A549 (cell line): ENCODE measurements at regions not wholly inside any gene's neighbourhood (a gene's known extent, or its start where the extent isn't known, plus 50 kb on each side); places are given as distances from the start of the nearest gene placed in this dataset.

Experiments
- ATAC-seq, 2 experiments: fragments of 200-7000 bp in 1 of 2; fragments of >200 bp in 1 of 2; cut with Nextera tagmentation in 1 of 2; cut with Tn5 transposase in 1 of 2; 3 replicates each; pipeline versions ENCODE4 v1.8.0 to v1.9.1; 2018 to 2020; ENCODE audit warnings: mild to moderate bottlenecking in 1 of 2, moderate library complexity in 1 of 2
- CTCF ChIA-PET: fragments of 300-600 bp; sonication (Branson Sonifier 250); formaldehyde crosslinking; extraction: SDS; loops from one replicate; lab custom pipeline; 2021; ENCODE audit warnings: antibody characterized with exemption, inconsistent platforms; lab: Yijun Ruan, JAX
- POLR2A ChIA-PET: fragments of 350-600 bp; formaldehyde crosslinking; extraction: SDS; loops from one replicate; lab custom pipeline; 2021; ENCODE audit warnings: antibody characterized with exemption, inconsistent platforms; lab: Yijun Ruan, JAX
- DNase-seq, 2 experiments: peaks; one replicate each; pipeline versions ENCODE4 v3.0.0 to v3.0.0-alpha.2; 2011 to 2016; ENCODE audit warnings: low read depth in 1 of 2, low spot score in 1 of 2
- FAIRE-seq: peaks from 2 replicates; lab custom pipeline; 2011; peaks lifted over from hg19 to GRCh38; lab: Jason Lieb, UNC
- H3K27ac ChIP-seq, 2 experiments: fragments of >200 bp; sonication (Bioruptor Twin); formaldehyde crosslinking; 3 replicates each; pipeline ENCODE4 v1.5.1; 2016 to 2017
- H3K4me1 ChIP-seq: fragments of >200 bp; sonication (Bioruptor Twin); formaldehyde crosslinking; 3 replicates; pipeline ENCODE4 v1.6.1; 2016
- H3K4me2 ChIP-seq: fragments of >200 bp; sonication (Bioruptor Twin); formaldehyde crosslinking; 3 replicates; pipeline ENCODE4 v1.6.1; 2016
- H3K4me3 ChIP-seq: fragments of >200 bp; sonication (Bioruptor Twin); formaldehyde crosslinking; 3 replicates; pipeline ENCODE4 v1.5.1; 2016
- H3K9me3 ChIP-seq: fragments of >200 bp; sonication (Bioruptor Twin); formaldehyde crosslinking; 3 replicates; pipeline ENCODE4 v1.6.1; 2016
- BCL3 ChIP-seq: fragments of >200 bp; sonication (Bioruptor Twin); formaldehyde crosslinking; IDR thresholded peaks from 3 replicates; pipeline ENCODE4 v1.6.1; 2016
- CBX8 ChIP-seq: fragments of 200-600 bp; sonication (generic); IDR thresholded peaks from 2 replicates; pipeline ENCODE4 v1.6.1; 2016
- CEBPB ChIP-seq, 2 experiments: fragments of >200 bp in 1 of 2; sonication (Bioruptor Twin) in 1 of 2; formaldehyde crosslinking in 1 of 2; IDR thresholded peaks; 2 replicates each; pipeline ENCODE4 v1.6.1; 2012 to 2016
- CHD2 ChIP-seq: fragments of 150-350 bp; IDR thresholded peaks from 2 replicates; pipeline ENCODE4 v1.6.1; 2014; ENCODE audit warnings: low read length; ENCODE audit not compliant: partially characterized antibody
- CHD4 ChIP-seq: fragments of 200-600 bp; sonication (generic); IDR thresholded peaks from 2 replicates; pipeline ENCODE4 v1.6.1; 2016; ENCODE audit warnings: antibody characterized with exemption, mild to moderate bottlenecking, borderline replicate concordance
- CTCF ChIP-seq: fragments of >200 bp; sonication (Bioruptor Twin); formaldehyde crosslinking; IDR thresholded peaks from 3 replicates; pipeline ENCODE4 v1.5.1; 2016
- EP300 ChIP-seq, 2 experiments: fragments of >200 bp; sonication (Bioruptor Twin); formaldehyde crosslinking; IDR thresholded peaks; 2 replicates in 1 of 2; 3 replicates in 1 of 2; pipeline ENCODE4 v1.6.1; 2016 to 2017
- FOSL2 ChIP-seq, 2 experiments: fragments of 450-650 bp in 1 of 2; fragments of >200 bp in 1 of 2; sonication (Bioruptor Twin) in 1 of 2; formaldehyde crosslinking; IDR thresholded peaks; 2 replicates each; pipeline versions ENCODE4 v1.5.0 to v1.6.1; 2016 to 2020; ENCODE audit warnings: mild to moderate bottlenecking in 1 of 2, moderate library complexity in 1 of 2
- GATA3 ChIP-seq: IDR thresholded peaks from 2 replicates; pipeline ENCODE4 v1.6.1; 2012; ENCODE audit warnings: borderline replicate concordance
- HES2 ChIP-seq: fragments of >200 bp; sonication (Bioruptor Twin); formaldehyde crosslinking; IDR thresholded peaks from 2 replicates; pipeline ENCODE4 v1.6.1; 2016
- HEYL ChIP-seq: fragments of 250-450 bp; sonication (Bioruptor Pico); IDR thresholded peaks from 2 replicates; pipeline ENCODE4 v1.8.0; 2021; ENCODE audit warnings: mild to moderate bottlenecking, moderate library complexity
- HMGXB4 ChIP-seq: fragments of 250-450 bp; sonication (Bioruptor Pico); IDR thresholded peaks from 2 replicates; pipeline ENCODE4 v1.5.0; 2021; ENCODE audit warnings: mild to moderate bottlenecking, moderate library complexity, borderline replicate concordance
- HOXA7 ChIP-seq: fragments of 250-450 bp; sonication (Bioruptor Pico); IDR thresholded peaks from 2 replicates; pipeline ENCODE4 v1.5.0; 2020; ENCODE audit warnings: mild to moderate bottlenecking, moderate library complexity
- HOXB5 ChIP-seq: fragments of 250-450 bp; sonication (Bioruptor Pico); IDR thresholded peaks from 2 replicates; pipeline ENCODE4 v1.5.0; 2020; ENCODE audit warnings: mild to moderate bottlenecking, moderate library complexity
- JUNB ChIP-seq: fragments of >200 bp; sonication (Bioruptor Twin); formaldehyde crosslinking; IDR thresholded peaks from 2 replicates; pipeline ENCODE4 v1.6.1; 2016
- MAX ChIP-seq: IDR thresholded peaks from 2 replicates; pipeline ENCODE4 v1.6.1; 2012
- MYC ChIP-seq: IDR thresholded peaks from 2 replicates; pipeline ENCODE4 v1.6.1; 2012; ENCODE audit warnings: mild to moderate bottlenecking, inconsistent platforms, low read length, improper control_type of control experiment, borderline replicate concordance
- NFE2L2 ChIP-seq: fragments of 150-350 bp; conservative IDR thresholded peaks from 2 replicates; pipeline ENCODE4 v1.6.1; 2014; ENCODE audit warnings: low read length
- PHF8 ChIP-seq: fragments of 200-600 bp; sonication (generic); IDR thresholded peaks from 2 replicates; pipeline ENCODE4 v1.6.1; 2016; ENCODE audit warnings: low read depth, mild to moderate bottlenecking, antibody characterized with exemption, moderate library complexity, borderline replicate concordance
- POLR2A ChIP-seq: IDR thresholded peaks from 2 replicates; pipeline ENCODE4 v1.6.1; 2012; ENCODE audit warnings: mild to moderate bottlenecking, low read length
- POLR2AphosphoS2 ChIP-seq: conservative IDR thresholded peaks from 2 replicates; pipeline ENCODE4 v1.6.1; 2012; ENCODE audit warnings: low read length, improper control_type of control experiment, inconsistent platforms
- REST ChIP-seq: fragments of 200-600 bp; sonication (generic); IDR thresholded peaks from 2 replicates; pipeline ENCODE4 v1.6.1; 2016; ENCODE audit warnings: antibody characterized with exemption, mild to moderate bottlenecking, moderate library complexity
- RNF2 ChIP-seq: fragments of 200-600 bp; sonication (generic); IDR thresholded peaks from 2 replicates; pipeline ENCODE4 v1.6.1; 2016; ENCODE audit warnings: low read depth, mild to moderate bottlenecking, antibody characterized with exemption, moderate library complexity, borderline replicate concordance
- TP53 ChIP-seq: fragments of 250-450 bp; sonication (Bioruptor Pico); IDR thresholded peaks from 2 replicates; pipeline ENCODE4 v1.5.0; 2021; ENCODE audit warnings: mild to moderate bottlenecking, moderate library complexity
- ZFP36 ChIP-seq: fragments of 450-650 bp; IDR thresholded peaks from 2 replicates; pipeline ENCODE4 v1.6.1; 2014; ENCODE audit warnings: borderline replicate concordance; ENCODE audit not compliant: partially characterized antibody
- WGBS: methylation state at CpG from one replicate; pipeline ENCODE4 v1.1.6; 2017; ENCODE audit errors: missing lambda C conversion rate; 5-methylcytosine and 5-hydroxymethylcytosine counted together

- Histone ChIP-seq H3K4me2 (no peak overlapping the region), H3K27ac (no peak overlapping the region), H3K4me1 (no peaks in the 10 kb centered on the region), H3K4me3 (no peak overlapping the region), H3K9me3 (no peaks in the 10 kb centered on the region)
- WGBS: 67% methylated on average over 15 of the region's 16 CpGs
- CTCF ChIA-PET: interaction anchor here (0.5 to 1.0 kb wide), 3 partner anchors 16 to 302 kb away, joined by 3 read pairs; no protein-coding TSS in a partner anchor
- no peak for ATAC-seq
- POLR2A ChIA-PET: no interaction called here
- no peak for FAIRE-seq
- DNase-seq: no peak
- TF ChIP-seq HOXB5 (no peak), CHD2 (no peak), FOSL2 (IDR thresholded peaks at IDR 0.05) (no peak), FOSL2 (CRISPR knock-in tag; IDR thresholded peaks at IDR 0.05) (no peak)
These were observed 87.4 kb upstream of the CLDN5 start for GRCh38 chr22:19611590-19611989.

- Histone ChIP-seq H3K27ac (no peak overlapping the region), H3K9me3 (no peaks in the 10 kb centered on the region), H3K4me3 (no peak overlapping the region), H3K4me1 (no peaks in the 10 kb centered on the region), H3K4me2 (no peak overlapping the region)
- DNase-seq (no peak), FAIRE-seq (no peak), ATAC-seq (no peak)
- 49% methylated on average over 12 of the region's 16 CpGs for WGBS
- TF ChIP-seq MYC (no peak), CHD4 (no peak), ZFP36 (no peak), REST (no peak), PHF8 (no peak), MAX (no peak), HMGXB4 (CRISPR knock-in tag) (no peak), BCL3 (no peak), CBX8 (no peak), GATA3 (no peak), NFE2L2 (no peak), POLR2A (no peak), HEYL (no peak)
- ChIA-PET CTCF (interaction anchor here (0.6 to 0.8 kb wide), 2 partner anchors 17 to 683 kb away, joined by 3 to 5 read pairs; no protein-coding TSS in a partner anchor), POLR2A (no interaction called here)
These were observed 88.8 kb upstream of the CLDN5 start for GRCh38 chr22:19612866-19613572.

- ATAC-seq: no peak
- CTCF ChIA-PET: no interaction called here
- POLR2A ChIA-PET: no interaction called here
These were observed 90.3 kb upstream of the CLDN5 start for GRCh38 chr22:19614536-19614863.

More at GRCh38 chr22:19614536-19614863, 90.3 kb upstream of the CLDN5 start:
- H3K4me3 ChIP-seq: no peak overlapping the region
- FAIRE-seq: no peak
- H3K9me3 ChIP-seq: no peaks in the 10 kb centered on the region
- H3K27ac ChIP-seq: no peak overlapping the region
- no peak overlapping the region for H3K4me2 ChIP-seq
- DNase-seq: no peak
- no peaks in the 10 kb centered on the region for H3K4me1 ChIP-seq
- no peak for TF ChIP-seq JUNB
- TF ChIP-seq HEYL: no peak
- TF ChIP-seq RNF2: no peak
- no peak for TF ChIP-seq TP53 (CRISPR knock-in tag)
- no peak for TF ChIP-seq CHD4
- TF ChIP-seq CTCF: no peak
- no peak for TF ChIP-seq MYC
- TF ChIP-seq POLR2AphosphoS2: no peak
- TF ChIP-seq EP300 (IDR thresholded peaks at IDR 0.05): no peak
- no peak for TF ChIP-seq CEBPB (IDR thresholded peaks at IDR 0.05)
- no peak for TF ChIP-seq HOXA7 (CRISPR knock-in tag)
- TF ChIP-seq HES2: no peak
- 76% methylated on average over 2 of the region's 2 CpGs for WGBS
